Testis (tissue), 2 donors: ENCODE measurements at regions not wholly inside any gene's neighbourhood (a gene's known extent, or its start where the extent isn't known, plus 50 kb on each side); places are given as distances from the start of the nearest gene placed in this dataset.

ENCODE experiments used
- POLR2A ChIP-seq: fragments of 450-650 bp; IDR thresholded peaks from one replicate; pipeline ENCODE4 v1.6.1; 2017; ENCODE audit warnings: antibody characterized with exemption, mild to moderate bottlenecking, moderate library complexity
- TF ChIP-seq, protein P1 (sequence below), 3 experiments: fragments of 450-650 bp in 2 of 3; fragments of 200-600 bp in 1 of 3; sonication (generic) in 1 of 3; IDR thresholded peaks; one replicate each; pipeline ENCODE4 v1.5.1; 2016 to 2019; ENCODE audit warnings: antibody characterized with exemption in 3 of 3, mild to moderate bottlenecking in 2 of 3, moderate library complexity in 1 of 3

DNA sequence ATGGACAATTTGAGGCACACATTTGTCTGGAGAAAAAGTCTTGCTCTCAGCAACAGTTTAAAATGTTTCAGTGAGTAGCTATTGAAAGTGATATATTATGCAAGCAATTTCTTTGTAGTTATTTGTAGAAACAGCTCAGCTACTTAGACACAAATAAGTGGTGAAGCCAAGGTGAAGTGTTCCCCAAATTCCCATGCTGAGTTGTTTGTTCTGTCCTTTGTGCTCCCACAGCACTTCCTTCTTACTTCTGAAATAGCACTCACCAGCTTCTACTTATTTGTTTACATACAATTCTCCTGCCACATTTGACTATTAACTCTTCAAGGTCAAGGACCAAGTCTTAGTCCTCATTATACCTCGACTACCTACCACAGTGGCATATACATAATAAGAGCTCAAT, 638.6 kb upstream of the LRRC4C start:
- TF ChIP-seq POLR2A, result no peak
- TF ChIP-seq, protein P1, sequence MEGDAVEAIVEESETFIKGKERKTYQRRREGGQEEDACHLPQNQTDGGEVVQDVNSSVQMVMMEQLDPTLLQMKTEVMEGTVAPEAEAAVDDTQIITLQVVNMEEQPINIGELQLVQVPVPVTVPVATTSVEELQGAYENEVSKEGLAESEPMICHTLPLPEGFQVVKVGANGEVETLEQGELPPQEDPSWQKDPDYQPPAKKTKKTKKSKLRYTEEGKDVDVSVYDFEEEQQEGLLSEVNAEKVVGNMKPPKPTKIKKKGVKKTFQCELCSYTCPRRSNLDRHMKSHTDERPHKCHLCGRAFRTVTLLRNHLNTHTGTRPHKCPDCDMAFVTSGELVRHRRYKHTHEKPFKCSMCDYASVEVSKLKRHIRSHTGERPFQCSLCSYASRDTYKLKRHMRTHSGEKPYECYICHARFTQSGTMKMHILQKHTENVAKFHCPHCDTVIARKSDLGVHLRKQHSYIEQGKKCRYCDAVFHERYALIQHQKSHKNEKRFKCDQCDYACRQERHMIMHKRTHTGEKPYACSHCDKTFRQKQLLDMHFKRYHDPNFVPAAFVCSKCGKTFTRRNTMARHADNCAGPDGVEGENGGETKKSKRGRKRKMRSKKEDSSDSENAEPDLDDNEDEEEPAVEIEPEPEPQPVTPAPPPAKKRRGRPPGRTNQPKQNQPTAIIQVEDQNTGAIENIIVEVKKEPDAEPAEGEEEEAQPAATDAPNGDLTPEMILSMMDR (IDR thresholded peaks at IDR 0.05), result no peak
